Type B pancreatic cell (in vitro differentiated cells): ENCODE measurements at regions not wholly inside any gene's neighbourhood (a gene's known extent, or its start where the extent isn't known, plus 50 kb on each side); places are given as distances from the start of the nearest gene placed in this dataset.

ENCODE experiments used
- DNase-seq: peaks from one replicate; pipeline ENCODE4 v3.0.0; 2021; ENCODE audit warnings: mixed read lengths; ENCODE audit not compliant: unreplicated experiment; ENCODE audit errors: extremely low spot score
- H3K27ac Mint-ChIP-seq: 2 replicates; pipeline ENCODE4 v1.8.0; 2021; ENCODE audit warnings: mild to moderate bottlenecking, mixed read lengths
- H3K27me3 Mint-ChIP-seq: 2 replicates; pipeline ENCODE4 v1.8.0; 2021; ENCODE audit warnings: mixed read lengths
- H3K36me3 Mint-ChIP-seq: 2 replicates; pipeline ENCODE4 v1.8.0; 2021; ENCODE audit warnings: mixed read lengths
- H3K4me1 Mint-ChIP-seq: one replicate; pipeline ENCODE4 v1.8.0; 2021; ENCODE audit warnings: mixed read lengths; ENCODE audit not compliant: unreplicated experiment
- H3K4me3 Mint-ChIP-seq: 2 replicates; pipeline ENCODE4 v1.8.0; 2021; ENCODE audit warnings: mild to moderate bottlenecking, mixed read lengths
- H3K9me3 Mint-ChIP-seq: 2 replicates; pipeline ENCODE4 v1.8.0; 2021; ENCODE audit warnings: mixed read lengths
- CTCF ChIP-seq: fragments of 200-600 bp; sonication (generic); conservative IDR thresholded peaks from 2 replicates; pipeline ENCODE4 v1.5.0; 2021; ENCODE audit warnings: antibody characterized with exemption, mild to moderate bottlenecking

- Mint-ChIP-seq H3K4me3 (no peak overlapping the region), H3K4me1 (peaks cover 4% of the 10 kb centered on the region), H3K27me3 (peaks cover 12% of the 10 kb centered on the region), H3K9me3 (peaks cover 3% of the 10 kb centered on the region), H3K36me3 (no peaks in the 10 kb centered on the region), H3K27ac (no peak overlapping the region)
- TF ChIP-seq CTCF, result peak; percentile 64
- DNase-seq, result no peak
Measured at GRCh38 chr19:31054430-31054829, 294.8 kb downstream of the TSHZ3 start.

- peaks cover 6% of the 10 kb centered on the region for H3K27me3 Mint-ChIP-seq
- no peaks in the 10 kb centered on the region for H3K9me3 Mint-ChIP-seq
- TF ChIP-seq CTCF, result no peak
- no peak overlapping the region for H3K4me3 Mint-ChIP-seq
- H3K4me1 Mint-ChIP-seq, result peaks cover 4% of the 10 kb centered on the region
- no peak overlapping the region for H3K27ac Mint-ChIP-seq
- no peak for DNase-seq
- H3K36me3 Mint-ChIP-seq, result no peaks in the 10 kb centered on the region
Measured at GRCh38 chr19:31049431-31049830, 299.8 kb downstream of the TSHZ3 start.

- Mint-ChIP-seq H3K9me3 (no peaks in the 10 kb centered on the region), H3K4me3 (no peak overlapping the region), H3K27me3 (peaks cover 5% of the 10 kb centered on the region), H3K27ac (no peak overlapping the region), H3K36me3 (no peaks in the 10 kb centered on the region), H3K4me1 (no peaks in the 10 kb centered on the region)
- DNase-seq, result no peak
- TF ChIP-seq CTCF, result no peak
Measured at GRCh38 chr19:31046024-31046423, 303.2 kb downstream of the TSHZ3 start.

- no peak overlapping the region for H3K4me3 Mint-ChIP-seq
- H3K36me3 Mint-ChIP-seq, result no peaks in the 10 kb centered on the region
- peaks cover 5% of the 10 kb centered on the region for H3K27me3 Mint-ChIP-seq
- H3K4me1 Mint-ChIP-seq, result no peaks in the 10 kb centered on the region
- no peak overlapping the region for H3K27ac Mint-ChIP-seq
- H3K9me3 Mint-ChIP-seq, result no peaks in the 10 kb centered on the region
- no peak for TF ChIP-seq CTCF
- no peak for DNase-seq
Measured at GRCh38 chr19:31041461-31041860, 307.8 kb downstream of the TSHZ3 start.

- Mint-ChIP-seq H3K27me3 (peaks cover 5% of the 10 kb centered on the region), H3K27ac (no peak overlapping the region), H3K36me3 (no peaks in the 10 kb centered on the region), H3K4me1 (no peaks in the 10 kb centered on the region), H3K9me3 (no peaks in the 10 kb centered on the region), H3K4me3 (no peak overlapping the region)
- DNase-seq, result no peak
- TF ChIP-seq CTCF, result no peak
Measured at GRCh38 chr19:31039151-31039550, 310.1 kb downstream of the TSHZ3 start.
